Lower lobe of right lung (tissue), 2 donors: ENCODE measurements at regions not wholly inside any gene's neighbourhood (a gene's known extent, or its start where the extent isn't known, plus 50 kb on each side); places are given as distances from the start of the nearest gene placed in this dataset.

Experiments
- ATAC-seq, 2 donors: fragments of 200-7000 bp; cut with Tn5 transposase; one replicate each; pipeline ENCODE4 v1.9.1; 2020 to 2022; ENCODE audit warnings: mild to moderate bottlenecking in 2 of 2, moderate library complexity in 2 of 2
- DNase-seq: peaks from one replicate; pipeline ENCODE4 v3.0.0-alpha.2; 2020
- H3K27ac ChIP-seq: fragments of 200-600 bp; one replicate; pipeline ENCODE4 v1.8.0; 2022
- H3K27me3 ChIP-seq: fragments of 200-600 bp; one replicate; pipeline ENCODE4 v1.8.0; 2022; ENCODE audit warnings: low read depth
- H3K36me3 ChIP-seq: fragments of 200-600 bp; one replicate; pipeline ENCODE4 v1.8.0; 2022; ENCODE audit warnings: mild to moderate bottlenecking
- H3K4me1 ChIP-seq: fragments of 200-600 bp; one replicate; pipeline ENCODE4 v1.8.0; 2022
- H3K4me3 ChIP-seq: fragments of 200-600 bp; one replicate; pipeline ENCODE4 v1.8.0; 2022; ENCODE audit warnings: mild to moderate bottlenecking
- H3K9me3 ChIP-seq: fragments of 200-600 bp; one replicate; pipeline ENCODE4 v1.8.0; 2022
- intact Hi-C: fragments of 100-400 bp; cut with DNase I; formaldehyde crosslinking; loops from one replicate; pipeline ENCODE4 v1.11.0; 2022
- TF ChIP-seq, protein P1 (sequence below): fragments of 200-600 bp; IDR thresholded peaks from one replicate; pipeline ENCODE4 v1.8.0; 2022; ENCODE audit warnings: antibody characterized with exemption, mild to moderate bottlenecking
- donor health status: DM: no; HTN: yes; CAD: no; lungs with severe emphysema.

DNA sequence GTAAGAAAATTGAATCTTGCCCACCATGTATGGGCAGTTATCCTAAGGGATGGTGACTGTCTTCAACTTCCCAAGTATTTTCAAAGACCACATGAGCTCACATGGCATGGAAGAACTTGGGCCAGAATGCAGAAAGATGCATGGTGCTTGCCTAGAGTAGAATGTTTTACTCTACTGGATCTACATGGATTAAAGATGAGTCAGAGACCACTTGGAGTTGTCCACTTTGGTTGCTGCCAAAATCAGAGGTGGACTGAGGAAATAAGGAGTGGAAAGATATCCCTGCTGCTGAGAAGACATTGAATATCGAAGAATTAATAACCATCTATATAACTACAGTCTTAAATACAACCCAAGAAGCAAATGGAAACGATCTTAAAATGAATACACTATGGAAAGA, 498.1 kb downstream of the NLGN4X start:
- H3K9me3 ChIP-seq, result no peaks in the 10 kb centered on the region
- no peak overlapping the region for H3K4me3 ChIP-seq
- ATAC-seq (no peak), DNase-seq (no peak)
- no peaks in the 10 kb centered on the region for H3K27me3 ChIP-seq
- no peak overlapping the region for H3K27ac ChIP-seq
- H3K36me3 ChIP-seq, result no peaks in the 10 kb centered on the region
- intact Hi-C loops, result no loop called here
- no peaks in the 10 kb centered on the region for H3K4me1 ChIP-seq
- TF ChIP-seq, protein P1, sequence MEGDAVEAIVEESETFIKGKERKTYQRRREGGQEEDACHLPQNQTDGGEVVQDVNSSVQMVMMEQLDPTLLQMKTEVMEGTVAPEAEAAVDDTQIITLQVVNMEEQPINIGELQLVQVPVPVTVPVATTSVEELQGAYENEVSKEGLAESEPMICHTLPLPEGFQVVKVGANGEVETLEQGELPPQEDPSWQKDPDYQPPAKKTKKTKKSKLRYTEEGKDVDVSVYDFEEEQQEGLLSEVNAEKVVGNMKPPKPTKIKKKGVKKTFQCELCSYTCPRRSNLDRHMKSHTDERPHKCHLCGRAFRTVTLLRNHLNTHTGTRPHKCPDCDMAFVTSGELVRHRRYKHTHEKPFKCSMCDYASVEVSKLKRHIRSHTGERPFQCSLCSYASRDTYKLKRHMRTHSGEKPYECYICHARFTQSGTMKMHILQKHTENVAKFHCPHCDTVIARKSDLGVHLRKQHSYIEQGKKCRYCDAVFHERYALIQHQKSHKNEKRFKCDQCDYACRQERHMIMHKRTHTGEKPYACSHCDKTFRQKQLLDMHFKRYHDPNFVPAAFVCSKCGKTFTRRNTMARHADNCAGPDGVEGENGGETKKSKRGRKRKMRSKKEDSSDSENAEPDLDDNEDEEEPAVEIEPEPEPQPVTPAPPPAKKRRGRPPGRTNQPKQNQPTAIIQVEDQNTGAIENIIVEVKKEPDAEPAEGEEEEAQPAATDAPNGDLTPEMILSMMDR, result no peak

DNA sequence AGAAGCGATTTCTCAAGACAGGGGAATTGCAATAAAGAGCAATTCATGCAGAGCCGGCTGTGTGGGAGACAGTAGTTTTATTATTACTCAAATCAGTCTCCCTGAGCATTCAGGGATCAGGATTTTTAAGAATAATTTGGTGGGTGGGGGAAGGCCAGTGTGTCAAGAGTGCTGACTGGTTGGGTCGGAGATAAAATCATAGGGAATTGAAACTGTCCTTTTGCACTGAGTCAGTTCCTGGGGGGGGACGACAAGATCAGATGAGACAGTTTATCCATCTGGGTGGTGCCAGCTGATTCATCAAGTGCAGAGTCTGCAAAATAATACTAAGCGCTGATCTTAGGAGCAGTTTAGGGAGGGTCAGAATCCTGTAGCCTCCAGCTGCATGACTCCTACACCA, 502.4 kb downstream of the NLGN4X start:
- DNase-seq (no peak), ATAC-seq (no peak)

DNA sequence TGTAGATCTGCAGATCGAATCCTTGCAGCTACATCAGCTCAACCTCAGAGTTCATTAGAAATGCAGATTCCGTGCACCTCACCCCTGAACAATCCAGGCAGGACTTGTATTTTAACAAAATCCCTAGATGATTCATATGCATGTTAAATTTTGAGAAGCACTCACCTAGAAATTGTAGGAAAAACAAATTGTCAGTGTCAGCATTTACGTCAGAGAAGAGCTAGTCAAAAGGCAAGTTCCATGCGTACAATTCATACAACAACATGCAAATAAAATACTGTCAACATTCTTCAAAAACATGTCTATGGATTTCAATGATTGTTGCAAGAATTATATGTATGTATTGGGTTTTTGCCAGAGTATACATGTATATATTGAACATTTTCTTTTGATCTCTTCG, 504.5 kb downstream of the NLGN4X start:
- TF ChIP-seq, protein P1, result no peak
- DNase-seq (no peak), ATAC-seq (no peak)
- intact Hi-C loops, result no loop called here
- no peaks in the 10 kb centered on the region for H3K27me3 ChIP-seq
- H3K36me3 ChIP-seq, result no peaks in the 10 kb centered on the region
- no peaks in the 10 kb centered on the region for H3K4me1 ChIP-seq
- no peak overlapping the region for H3K4me3 ChIP-seq
- no peaks in the 10 kb centered on the region for H3K9me3 ChIP-seq
- H3K27ac ChIP-seq, result no peak overlapping the region

More for the DNA sequence above, 502.4 kb downstream of the NLGN4X start:
- intact Hi-C loops, result no loop called here
- Histone ChIP-seq H3K27me3 (no peaks in the 10 kb centered on the region), H3K9me3 (no peaks in the 10 kb centered on the region), H3K36me3 (no peaks in the 10 kb centered on the region), H3K4me1 (no peaks in the 10 kb centered on the region), H3K4me3 (no peak overlapping the region), H3K27ac (no peak overlapping the region)
- TF ChIP-seq, protein P1, result no peak

DNA sequence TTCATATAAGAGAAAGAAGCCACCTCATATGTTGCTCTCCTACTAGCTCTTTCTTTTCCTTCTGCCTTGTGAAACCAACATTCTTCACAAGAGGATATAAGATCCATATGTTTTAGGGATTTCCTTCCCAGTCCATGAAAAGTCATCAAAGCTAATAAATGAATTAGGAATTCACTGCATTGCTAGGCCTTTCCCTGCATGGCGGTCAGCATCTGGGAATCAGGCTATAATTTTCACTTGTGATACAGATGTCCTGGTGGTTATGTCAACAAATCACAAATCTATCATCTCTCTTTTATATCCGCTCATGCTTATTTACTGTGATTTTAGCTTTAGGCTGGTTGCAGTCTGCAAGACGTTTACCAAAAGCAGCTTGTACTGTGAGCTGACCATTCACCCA, 510.0 kb downstream of the NLGN4X start:
- H3K4me1 ChIP-seq, result no peaks in the 10 kb centered on the region
- H3K36me3 ChIP-seq, result no peaks in the 10 kb centered on the region
- no peak for DNase-seq
- H3K27me3 ChIP-seq, result no peaks in the 10 kb centered on the region
- H3K27ac ChIP-seq, result no peak overlapping the region
- ATAC-seq, result no peak
- TF ChIP-seq, protein P1, result no peak
- H3K4me3 ChIP-seq, result no peak overlapping the region
- no peaks in the 10 kb centered on the region for H3K9me3 ChIP-seq
- intact Hi-C loops, result no loop called here

DNA sequence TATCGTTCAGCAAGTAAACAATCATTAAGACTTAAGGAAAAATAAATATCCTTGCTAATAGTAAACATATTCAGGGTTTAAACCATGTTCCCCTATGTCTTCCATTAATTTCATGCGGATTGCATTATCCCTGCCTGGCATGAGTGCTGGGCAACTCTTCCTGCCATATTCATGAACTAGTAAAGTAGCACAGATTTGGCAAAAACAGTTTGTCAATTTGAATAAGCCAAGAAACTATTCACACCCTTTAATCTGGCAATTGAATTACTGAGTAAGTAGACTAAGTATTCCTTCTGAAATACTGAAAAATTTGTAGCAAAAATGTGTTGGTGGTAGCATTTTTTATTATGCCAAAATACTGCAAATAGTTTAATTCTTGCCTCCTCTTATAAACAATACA, 512.0 kb downstream of the NLGN4X start:
- intact Hi-C loops, result no loop called here

More for the DNA sequence above, 512.0 kb downstream of the NLGN4X start:
- TF ChIP-seq, protein P1, result no peak
- Histone ChIP-seq H3K9me3 (no peaks in the 10 kb centered on the region), H3K36me3 (no peaks in the 10 kb centered on the region), H3K4me3 (no peak overlapping the region), H3K4me1 (no peaks in the 10 kb centered on the region), H3K27ac (no peak overlapping the region), H3K27me3 (no peaks in the 10 kb centered on the region)
- ATAC-seq (no peak), DNase-seq (no peak)
